Karpas-422 (cell line): ENCODE measurements at regions not wholly inside any gene's neighbourhood (a gene's known extent, or its start where the extent isn't known, plus 50 kb on each side); places are given as distances from the start of the nearest gene placed in this dataset.

Experiments used
- DNase-seq: peaks from one replicate; pipeline ENCODE4 v3.0.0-alpha.2; 2015
- H2AFZ ChIP-seq: fragments of 200-600 bp; sonication (generic); 2 replicates; pipeline ENCODE4 v1.6.1; 2014; ENCODE audit warnings: antibody characterized with exemption, low read length, mixed read lengths
- H3K27ac ChIP-seq: fragments of 200-600 bp; sonication (generic); 2 replicates; pipeline ENCODE4 v1.5.1; 2014; ENCODE audit warnings: mild to moderate bottlenecking, low read length, moderate library complexity
- H3K27me3 ChIP-seq: fragments of 200-600 bp; sonication (generic); 2 replicates; pipeline ENCODE4 v1.6.1; 2014; ENCODE audit warnings: low read length, mixed read lengths
- H3K36me3 ChIP-seq: fragments of 200-600 bp; sonication (generic); 2 replicates; pipeline ENCODE4 v1.6.1; 2014; ENCODE audit warnings: low read length, mixed read lengths; ENCODE audit not compliant: insufficient read depth
- H3K4me1 ChIP-seq: fragments of 200-600 bp; sonication (generic); 2 replicates; pipeline ENCODE4 v1.6.1; 2014; ENCODE audit warnings: mild to moderate bottlenecking, low read length, mixed read lengths
- H3K4me2 ChIP-seq: fragments of 200-600 bp; sonication (generic); 2 replicates; pipeline ENCODE4 v1.6.1; 2014; ENCODE audit warnings: low read length, low read depth, mild to moderate bottlenecking; ENCODE audit not compliant: poor library complexity, severe bottlenecking
- H3K4me3 ChIP-seq: fragments of 200-600 bp; sonication (generic); 2 replicates; pipeline ENCODE4 v1.5.1; 2014; ENCODE audit warnings: mild to moderate bottlenecking, antibody characterized with exemption, low read length, mixed read lengths
- H3K79me2 ChIP-seq: fragments of 200-600 bp; sonication (generic); 2 replicates; pipeline ENCODE4 v1.6.1; 2014; ENCODE audit warnings: mild to moderate bottlenecking, low read length, mixed read lengths
- H3K9ac ChIP-seq: fragments of 200-600 bp; sonication (generic); 2 replicates; pipeline ENCODE4 v1.6.0; 2014; ENCODE audit warnings: low read length
- H3K9me2 ChIP-seq: fragments of 200-600 bp; sonication (generic), shearing (Covaris generic); replicated peaks from 2 replicates; pipeline ENCODE4 v1.6.0; 2014; ENCODE audit warnings: mild to moderate bottlenecking, low read length, moderate library complexity; ENCODE audit not compliant: insufficient read depth
- H3K9me3 ChIP-seq: fragments of 300-700, 200-600 bp; sonication (generic); 2 replicates; pipeline ENCODE4 v1.6.1; 2014; ENCODE audit warnings: low read length, mixed read lengths
- H4K20me1 ChIP-seq: fragments of 200-600 bp; sonication (generic); 2 replicates; pipeline ENCODE4 v1.6.1; 2014; ENCODE audit warnings: mild to moderate bottlenecking, antibody characterized with exemption, low read length, low read depth; ENCODE audit not compliant: insufficient read depth

DNA sequence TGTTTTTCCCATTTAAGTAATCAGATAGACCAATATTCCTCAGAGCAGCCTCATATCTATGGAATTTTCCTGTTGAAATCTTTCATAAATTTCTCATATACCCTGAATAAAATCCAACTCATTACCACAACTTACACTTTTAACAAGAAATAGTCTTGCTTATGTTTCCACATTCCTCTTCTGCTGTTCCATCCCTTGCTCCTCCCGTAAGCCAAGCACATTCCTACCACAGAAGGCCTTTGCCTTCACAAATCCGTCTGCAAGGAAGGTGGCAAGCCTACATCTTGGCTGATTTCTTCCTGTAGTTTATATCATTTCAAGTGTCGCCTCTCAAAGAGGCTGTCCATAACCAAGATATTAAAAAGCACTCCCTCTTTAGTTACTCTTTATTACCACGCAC is 127.7 kb downstream of the C12orf50 start:
- no peak for DNase-seq
- Histone ChIP-seq H3K27ac (no peak overlapping the region), H3K9me2 (no peaks in the 10 kb centered on the region), H3K4me3 (no peak overlapping the region), H3K4me2 (no peak overlapping the region), H3K4me1 (no peaks in the 10 kb centered on the region), H3K27me3 (no peaks in the 10 kb centered on the region), H4K20me1 (no peaks in the 10 kb centered on the region), H3K9me3 (no peaks in the 10 kb centered on the region), H2AFZ (no peak overlapping the region), H3K9ac (no peak overlapping the region), H3K36me3 (no peaks in the 10 kb centered on the region), H3K79me2 (no peaks in the 10 kb centered on the region)

DNA sequence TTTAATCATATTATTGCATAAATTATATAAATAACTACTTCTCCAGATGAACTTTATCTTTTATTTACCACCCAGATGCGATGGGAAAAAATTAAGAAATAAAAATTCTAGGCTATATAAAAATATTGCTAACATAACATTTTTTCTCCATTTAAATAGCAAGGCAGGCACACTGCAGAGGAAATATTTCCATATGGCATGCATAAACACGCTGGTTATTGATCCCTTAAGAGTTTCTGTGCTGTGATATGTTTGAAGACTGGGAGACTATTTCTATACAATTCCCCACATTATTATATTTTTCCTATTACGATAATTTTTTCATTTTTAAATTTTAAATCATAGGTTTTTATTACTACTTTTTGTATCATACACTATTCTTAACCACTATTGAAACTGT is 131.5 kb downstream of the C12orf50 start:
- no peaks in the 10 kb centered on the region for H3K36me3 ChIP-seq
- no peaks in the 10 kb centered on the region for H3K79me2 ChIP-seq
- no peak overlapping the region for H3K4me2 ChIP-seq
- DNase-seq = no peak
- no peak overlapping the region for H3K9ac ChIP-seq
- H3K4me1 ChIP-seq = no peaks in the 10 kb centered on the region
- H2AFZ ChIP-seq = no peak overlapping the region
- H3K9me3 ChIP-seq = no peaks in the 10 kb centered on the region
- H3K27me3 ChIP-seq = no peaks in the 10 kb centered on the region
- no peak overlapping the region for H3K27ac ChIP-seq
- no peaks in the 10 kb centered on the region for H4K20me1 ChIP-seq
- no peak overlapping the region for H3K4me3 ChIP-seq
- no peaks in the 10 kb centered on the region for H3K9me2 ChIP-seq

DNA sequence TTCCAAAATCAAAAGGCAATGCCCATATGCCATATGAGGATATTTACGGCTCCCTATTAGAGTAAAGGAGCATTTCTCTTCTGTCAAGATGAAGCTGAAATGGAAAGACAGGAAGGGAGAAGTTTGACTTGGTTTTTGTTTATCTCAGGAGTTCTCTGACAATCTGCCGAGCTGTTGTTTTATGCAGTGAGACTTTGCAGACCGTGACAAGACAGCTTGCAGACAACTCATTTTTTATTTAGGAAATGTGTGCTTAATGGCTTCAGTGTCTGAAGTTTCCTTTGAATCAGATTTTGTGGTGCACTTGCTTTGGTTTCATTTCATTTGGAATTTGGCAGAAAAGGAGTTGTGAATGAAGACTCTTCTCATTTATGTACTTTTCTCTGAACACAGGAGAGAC is 145.4 kb downstream of the C12orf50 start:
- Histone ChIP-seq H3K4me1 (no peaks in the 10 kb centered on the region), H3K79me2 (no peaks in the 10 kb centered on the region), H3K4me3 (no peak overlapping the region), H3K4me2 (no peak overlapping the region), H3K36me3 (no peaks in the 10 kb centered on the region), H3K27ac (no peak overlapping the region), H3K9me2 (no peaks in the 10 kb centered on the region), H3K9ac (no peak overlapping the region), H4K20me1 (no peaks in the 10 kb centered on the region), H2AFZ (no peak overlapping the region), H3K9me3 (no peaks in the 10 kb centered on the region), H3K27me3 (no peaks in the 10 kb centered on the region)
- DNase-seq = no peak

DNA sequence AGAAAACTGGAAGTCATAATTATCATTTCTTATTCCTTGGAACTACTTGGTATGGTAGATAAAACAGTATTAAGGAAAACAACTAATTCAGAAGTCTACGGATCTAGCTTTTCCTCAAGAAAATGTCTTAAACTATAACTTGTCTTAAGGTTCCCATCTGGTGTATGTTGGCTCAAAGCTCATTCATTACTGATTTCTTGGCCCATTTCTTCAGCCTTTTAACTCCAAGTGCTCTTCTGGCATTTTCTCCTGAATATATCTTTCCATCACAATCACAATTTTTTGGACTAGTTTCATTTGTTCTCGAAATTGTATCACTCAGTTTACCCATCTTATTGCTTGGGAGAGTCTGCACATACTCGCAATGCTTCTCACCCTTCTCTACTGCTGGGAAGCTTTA is 150.1 kb downstream of the C12orf50 start:
- Histone ChIP-seq H4K20me1 (no peaks in the 10 kb centered on the region), H3K4me1 (no peaks in the 10 kb centered on the region), H3K4me2 (no peak overlapping the region), H3K27me3 (no peaks in the 10 kb centered on the region), H3K9me2 (no peaks in the 10 kb centered on the region), H2AFZ (no peak overlapping the region), H3K9ac (no peak overlapping the region), H3K27ac (no peak overlapping the region), H3K36me3 (no peaks in the 10 kb centered on the region), H3K9me3 (no peaks in the 10 kb centered on the region), H3K79me2 (no peaks in the 10 kb centered on the region), H3K4me3 (no peak overlapping the region)
- DNase-seq = no peak

GRCh38 chr12:87870493-87871460 is 158.4 kb downstream of the C12orf50 start:
- H3K9me2 ChIP-seq = no peaks in the 10 kb centered on the region
- H2AFZ ChIP-seq = no peak overlapping the region
- H3K4me3 ChIP-seq = no peak overlapping the region
- no peaks in the 10 kb centered on the region for H3K4me1 ChIP-seq
- no peak overlapping the region for H3K9ac ChIP-seq
- no peaks in the 10 kb centered on the region for H4K20me1 ChIP-seq
- no peak for DNase-seq
- no peaks in the 10 kb centered on the region for H3K27me3 ChIP-seq
- no peaks in the 10 kb centered on the region for H3K9me3 ChIP-seq
- H3K27ac ChIP-seq = no peak overlapping the region
- no peaks in the 10 kb centered on the region for H3K79me2 ChIP-seq
- H3K36me3 ChIP-seq = no peaks in the 10 kb centered on the region
- H3K4me2 ChIP-seq = no peak overlapping the region

- Histone ChIP-seq H3K4me1 (no peaks in the 10 kb centered on the region), H3K4me3 (no peak overlapping the region), H3K9ac (no peak overlapping the region), H3K9me3 (no peaks in the 10 kb centered on the region), H3K79me2 (no peaks in the 10 kb centered on the region), H4K20me1 (no peaks in the 10 kb centered on the region), H3K27me3 (no peaks in the 10 kb centered on the region), H3K36me3 (no peaks in the 10 kb centered on the region), H3K4me2 (no peak overlapping the region), H2AFZ (no peak overlapping the region), H3K27ac (no peak overlapping the region), H3K9me2 (no peaks in the 10 kb centered on the region)
- DNase-seq = no peak
These were observed 159.1 kb downstream of the C12orf50 start for GRCh38 chr12:87870061-87870460.

GRCh38 chr12:87866578-87867292 is 162.5 kb downstream of the C12orf50 start:
- Histone ChIP-seq H3K36me3 (no peaks in the 10 kb centered on the region), H3K79me2 (no peaks in the 10 kb centered on the region), H3K27me3 (no peaks in the 10 kb centered on the region), H3K9me3 (no peaks in the 10 kb centered on the region), H3K4me2 (no peak overlapping the region), H4K20me1 (no peaks in the 10 kb centered on the region), H3K4me3 (no peak overlapping the region), H2AFZ (no peak overlapping the region), H3K4me1 (no peaks in the 10 kb centered on the region), H3K9ac (no peak overlapping the region), H3K27ac (no peak overlapping the region), H3K9me2 (no peaks in the 10 kb centered on the region)
- DNase-seq = peak; percentile 71

DNA sequence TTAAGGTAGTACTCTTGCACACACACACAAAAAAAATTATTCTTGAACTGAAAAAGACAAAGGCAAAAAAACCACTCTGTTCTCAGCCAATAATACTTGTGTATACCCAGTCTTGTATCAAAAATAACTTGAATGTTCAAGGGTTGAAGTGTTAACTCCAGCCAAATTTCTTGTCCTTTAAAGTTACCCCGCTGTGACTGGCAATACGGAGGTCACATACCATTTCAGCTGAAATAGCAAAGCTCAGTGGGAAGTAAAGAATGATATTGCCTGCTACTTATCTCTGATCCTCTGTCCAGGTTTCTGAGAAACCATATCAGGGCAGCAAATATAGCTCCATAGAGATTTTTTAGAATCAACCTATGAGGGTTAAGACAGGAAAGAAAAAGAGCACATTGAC is 167.4 kb downstream of the C12orf50 start:
- H3K9me2 ChIP-seq = no peaks in the 10 kb centered on the region
- H2AFZ ChIP-seq = no peak overlapping the region
- no peaks in the 10 kb centered on the region for H3K36me3 ChIP-seq
- no peaks in the 10 kb centered on the region for H4K20me1 ChIP-seq
- H3K4me1 ChIP-seq = no peaks in the 10 kb centered on the region
- DNase-seq = peak; percentile 27
- no peak overlapping the region for H3K27ac ChIP-seq
- no peak overlapping the region for H3K4me3 ChIP-seq
- no peak overlapping the region for H3K9ac ChIP-seq
- H3K27me3 ChIP-seq = no peaks in the 10 kb centered on the region
- no peaks in the 10 kb centered on the region for H3K9me3 ChIP-seq
- H3K79me2 ChIP-seq = no peaks in the 10 kb centered on the region
- no peak overlapping the region for H3K4me2 ChIP-seq
